ENCODE measurements at regions not wholly inside any gene's neighbourhood (a gene's known extent, or its start where the extent isn't known, plus 50 kb on each side); places are given as distances from the start of the nearest gene placed in this dataset.

GRCh38 chr9:20135119-20135697 lies 346.4 kb upstream of the SLC24A2 start:
- no peak overlapping the region for H2AK9ac ChIP-seq (replicated peaks; ENCODE audit: low read depth, low read length, poor library complexity)
- H2BK20ac ChIP-seq (ENCODE audit: low read depth, low read length): no peak overlapping the region
- no peak overlapping the region for H3K9ac ChIP-seq (ENCODE audit: low read depth, low read length)
- no peak overlapping the region for H4K8ac ChIP-seq (ENCODE audit: low read depth in 2 of 2, low read length in 2 of 2)
- intact Hi-C loops (cut with micrococcal nuclease): no loop called here
- no peak overlapping the region for H3K4me3 ChIP-seq (ENCODE audit: insufficient read depth, low read depth, low read length)
- no peak overlapping the region for H2AK5ac ChIP-seq (ENCODE audit: low read depth, low read length)
- no peaks in the 10 kb centered on the region for H4K20me1 ChIP-seq (ENCODE audit: insufficient read depth, low read length)
- no peak overlapping the region for H4K91ac ChIP-seq (ENCODE audit: insufficient read depth, low read depth, low read length)
- no peak overlapping the region for H3K4ac ChIP-seq (ENCODE audit: low read depth, low read length)
- BruUV-seq (replicated peaks): no TSS peak
- dilution Hi-C loops (cut with HindIII; ENCODE audit: low sequenced_read_pairs, unreplicated experiment): no loop called here
- H3K79me1 ChIP-seq (ENCODE audit: low read depth in 1 of 2, low read length in 2 of 2): no peaks in the 10 kb centered on the region
- no peak for DNase-seq
- H3K4me2 ChIP-seq (ENCODE audit: low read depth, low read length): no peak overlapping the region
- no peak overlapping the region for H2BK120ac ChIP-seq (ENCODE audit: low read depth, low read length)
- H3K9me3 ChIP-seq (ENCODE audit: control insufficient read depth, insufficient read depth, low read length): no peaks in the 10 kb centered on the region
- no peaks in the 10 kb centered on the region for H3K4me1 ChIP-seq (ENCODE audit: control insufficient read depth, insufficient read depth, low read length)
- 75% methylated on average over 1 of the region's 7 CpGs; no CpG with 5 or more reads in 1 of the 2 experiments for WGBS, 2 experiments (ENCODE audit: extremely low coverage in 2 of 2, insufficient read length in 1 of 2)
- no peak overlapping the region for H2AFZ ChIP-seq (replicated peaks; ENCODE audit: low read length, poor library complexity)
- ChIA-PET CTCF (no interaction called here), POLR2A (ENCODE audit: unreplicated experiment) (no interaction called here)
- H2BK5ac ChIP-seq (ENCODE audit: low read depth, low read length, poor library complexity, severe bottlenecking): no peak overlapping the region
- H3K14ac ChIP-seq (replicated peaks; ENCODE audit: low read depth, low read length): no peak overlapping the region
- no peak for ATAC-seq (ENCODE audit: low read depth)
- H3K9me1 ChIP-seq (ENCODE audit: insufficient read depth, low read length): no peaks in the 10 kb centered on the region
- no peak overlapping the region for H3K27ac ChIP-seq (ENCODE audit: insufficient read depth, low read length)
- TF ChIP-seq USF2 (IDR thresholded peaks at IDR 0.05; ENCODE audit: low read depth, low read length): no peak
- TF ChIP-seq ELK1 (IDR thresholded peaks at IDR 0.05; ENCODE audit: borderline replicate concordance, low read depth, low read length): no peak
- no peak for TF ChIP-seq BHLHE40 (IDR thresholded peaks at IDR 0.05; ENCODE audit: low read depth, low read length)
- TF ChIP-seq SMC3 (IDR thresholded peaks at IDR 0.05; ENCODE audit: low read depth, low read length): no peak
- TF ChIP-seq RAD21 (IDR thresholded peaks at IDR 0.05; ENCODE audit: low read length): no peak
- TF ChIP-seq POLR2A (IDR thresholded peaks at IDR 0.05; ENCODE audit: low read depth, low read length): no peak
- TF ChIP-seq RFX5 (IDR thresholded peaks at IDR 0.05; ENCODE audit: low read depth, low read length): no peak
- no peak for TF ChIP-seq MXI1 (IDR thresholded peaks at IDR 0.05; ENCODE audit: borderline replicate concordance, low read depth, low read length)
- TF ChIP-seq MAFK (IDR thresholded peaks at IDR 0.05; ENCODE audit: low read depth, low read length): no peak
- no peak for TF ChIP-seq MAZ (IDR thresholded peaks at IDR 0.05; ENCODE audit: borderline replicate concordance, low read depth, low read length)
- TF ChIP-seq CHD1 (IDR thresholded peaks at IDR 0.05; ENCODE audit: low read depth, low read length): no peak
- TF ChIP-seq FOS (IDR thresholded peaks at IDR 0.05; ENCODE audit: low read depth, low read length): no peak
- TF ChIP-seq RCOR1 (IDR thresholded peaks at IDR 0.05; ENCODE audit: insufficient replicate concordance, low read length): no peak
- TF ChIP-seq CEBPB (IDR thresholded peaks at IDR 0.05; ENCODE audit: low read depth, low read length): no peak
- TF ChIP-seq, protein P1, sequence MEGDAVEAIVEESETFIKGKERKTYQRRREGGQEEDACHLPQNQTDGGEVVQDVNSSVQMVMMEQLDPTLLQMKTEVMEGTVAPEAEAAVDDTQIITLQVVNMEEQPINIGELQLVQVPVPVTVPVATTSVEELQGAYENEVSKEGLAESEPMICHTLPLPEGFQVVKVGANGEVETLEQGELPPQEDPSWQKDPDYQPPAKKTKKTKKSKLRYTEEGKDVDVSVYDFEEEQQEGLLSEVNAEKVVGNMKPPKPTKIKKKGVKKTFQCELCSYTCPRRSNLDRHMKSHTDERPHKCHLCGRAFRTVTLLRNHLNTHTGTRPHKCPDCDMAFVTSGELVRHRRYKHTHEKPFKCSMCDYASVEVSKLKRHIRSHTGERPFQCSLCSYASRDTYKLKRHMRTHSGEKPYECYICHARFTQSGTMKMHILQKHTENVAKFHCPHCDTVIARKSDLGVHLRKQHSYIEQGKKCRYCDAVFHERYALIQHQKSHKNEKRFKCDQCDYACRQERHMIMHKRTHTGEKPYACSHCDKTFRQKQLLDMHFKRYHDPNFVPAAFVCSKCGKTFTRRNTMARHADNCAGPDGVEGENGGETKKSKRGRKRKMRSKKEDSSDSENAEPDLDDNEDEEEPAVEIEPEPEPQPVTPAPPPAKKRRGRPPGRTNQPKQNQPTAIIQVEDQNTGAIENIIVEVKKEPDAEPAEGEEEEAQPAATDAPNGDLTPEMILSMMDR (conservative IDR thresholded peaks at IDR 0.05; ENCODE audit: low read depth, low read length): no peak
- no peak for TF ChIP-seq NFE2L2 (IDR thresholded peaks at IDR 0.05; ENCODE audit: low read depth, low read length)
- no peaks in the 10 kb centered on the region for H3K36me3 ChIP-seq (ENCODE audit: control insufficient read depth, insufficient read depth, low read length)
- no peak overlapping the region for H3K18ac ChIP-seq (ENCODE audit: low read depth, low read length)
- H3K23ac ChIP-seq (ENCODE audit: low read depth, low read length): no peak overlapping the region
- in situ Hi-C loops (cut with MboI; ENCODE audit: low sequenced_read_pairs): no loop called here
- no peak overlapping the region for H2BK15ac ChIP-seq (ENCODE audit: low read depth, low read length)
- no peak overlapping the region for H4K5ac ChIP-seq (ENCODE audit: low read depth, low read length)
- H3K27me3 ChIP-seq (ENCODE audit: control insufficient read depth, insufficient read depth, low read length): peaks cover 7% of the 10 kb centered on the region
- no peak overlapping the region for H3K56ac ChIP-seq (ENCODE audit: extremely low read depth, insufficient read depth, low read length)
